GM23338 (cell line): ENCODE measurements at regions not wholly inside any gene's neighbourhood (a gene's known extent, or its start where the extent isn't known, plus 50 kb on each side); places are given as distances from the start of the nearest gene placed in this dataset.

ENCODE experiments used
- ATAC-seq: fragments of 200-7000 bp; cut with Tn5 transposase; 3 replicates; pipeline ENCODE4 v1.9.1; 2020
- DNase-seq: peaks from one replicate; pipeline ENCODE4 v3.0.0-alpha.2; 2015; ENCODE audit warnings: low spot score
- H2AFZ ChIP-seq: fragments of 200-600 bp; sonication (generic); 2 replicates; pipeline ENCODE4 v1.8.0; 2016; ENCODE audit warnings: antibody characterized with exemption, mild to moderate bottlenecking, moderate library complexity
- H3F3A ChIP-seq: fragments of 200-600 bp; sonication (generic); replicated peaks from 2 replicates; pipeline ENCODE4 v1.8.0; 2017; ENCODE audit warnings: antibody characterized with exemption, mixed run types, low read depth
- H3K27ac ChIP-seq: fragments of 200-600 bp; sonication (generic); 2 replicates; pipeline ENCODE4 v1.6.1; 2016; ENCODE audit warnings: low read depth
- H3K27me3 ChIP-seq: fragments of 200-600 bp; sonication (generic); 2 replicates; pipeline ENCODE4 v1.8.0; 2016; ENCODE audit warnings: mild to moderate bottlenecking, mixed run types, moderate library complexity; ENCODE audit not compliant: insufficient read depth
- H3K36me3 ChIP-seq: fragments of 200-600 bp; sonication (generic); 2 replicates; pipeline ENCODE4 v1.8.0; 2016; ENCODE audit warnings: mild to moderate bottlenecking; ENCODE audit not compliant: insufficient read depth
- H3K4me1 ChIP-seq: fragments of 200-600 bp; sonication (generic); 2 replicates; pipeline ENCODE4 v1.8.0; 2016; ENCODE audit warnings: mild to moderate bottlenecking, moderate library complexity; ENCODE audit not compliant: insufficient read depth
- H3K4me2 ChIP-seq: fragments of 200-600 bp; sonication (generic); 2 replicates; pipeline ENCODE4 v1.7.1; 2017; ENCODE audit warnings: mixed run types
- H3K4me3 ChIP-seq: fragments of 200-600 bp; sonication (generic); 2 replicates; pipeline ENCODE4 v1.6.1; 2016; ENCODE audit warnings: mixed run types
- H3K79me2 ChIP-seq: fragments of 200-600 bp; sonication (generic); replicated peaks from 2 replicates; pipeline ENCODE4 v1.8.0; 2017; ENCODE audit warnings: mild to moderate bottlenecking; ENCODE audit not compliant: insufficient read depth
- H3K9me2 ChIP-seq: fragments of 200-600 bp; sonication (generic); 2 replicates; pipeline ENCODE4 v1.8.0; 2017; ENCODE audit not compliant: insufficient read depth
- H4K20me1 ChIP-seq: fragments of 200-600 bp; sonication (generic); replicated peaks from 2 replicates; pipeline ENCODE4 v1.8.0; 2017; ENCODE audit warnings: mild to moderate bottlenecking; ENCODE audit not compliant: insufficient read depth
- H3K27ac Mint-ChIP-seq: 2 replicates; pipeline ENCODE4 v1.8.0; 2020; ENCODE audit warnings: inconsistent platforms, mild to moderate bottlenecking, moderate library complexity, mixed read lengths
- H3K27me3 Mint-ChIP-seq: 3 replicates; pipeline ENCODE4 v1.8.0; 2022; ENCODE audit warnings: low read depth, mild to moderate bottlenecking, moderate library complexity, mixed read lengths, inconsistent platforms; ENCODE audit not compliant: insufficient read depth, poor library complexity
- H3K36me3 Mint-ChIP-seq: 3 replicates; pipeline ENCODE4 v1.8.0; 2021; ENCODE audit warnings: low read depth, mild to moderate bottlenecking, inconsistent platforms, moderate library complexity, mixed read lengths
- H3K4me1 Mint-ChIP-seq: 3 replicates; pipeline ENCODE4 v1.8.0; 2020; ENCODE audit warnings: mild to moderate bottlenecking, inconsistent platforms, mixed read lengths
- H3K4me3 Mint-ChIP-seq: 3 replicates; pipeline ENCODE4 v1.8.0; 2021; ENCODE audit warnings: moderate library complexity, mild to moderate bottlenecking, inconsistent platforms, mixed read lengths
- H3K9me3 Mint-ChIP-seq: 3 replicates; pipeline ENCODE4 v1.8.0; 2020; ENCODE audit warnings: moderate library complexity, mild to moderate bottlenecking, inconsistent platforms, mixed read lengths
- CREB1 ChIP-seq: fragments of 250-450 bp; sonication (Bioruptor Pico); IDR thresholded peaks from 2 replicates; pipeline ENCODE4 v1.5.0; 2020; ENCODE audit warnings: low read depth, mild to moderate bottlenecking, moderate library complexity
- CTCF ChIP-seq, 2 experiments: fragments of 200-600 bp in 1 of 2; sonication (generic) in 1 of 2; conservative IDR thresholded peaks; 2 replicates each; pipeline versions ENCODE4 v1.5.1 to v1.6.1; 2016 to 2017; ENCODE audit warnings: antibody characterized with exemption in 2 of 2, low read depth in 2 of 2, mild to moderate bottlenecking in 2 of 2, moderate library complexity in 1 of 2
- ETS1 ChIP-seq: IDR thresholded peaks from 2 replicates; pipeline ENCODE4 v1.6.1; 2016; ENCODE audit warnings: antibody characterized with exemption
- EZH2 ChIP-seq: fragments of 200-600 bp; sonication (generic); IDR thresholded peaks from one replicate; pipeline ENCODE4 v1.8.0; 2017; ENCODE audit warnings: antibody characterized with exemption, mild to moderate bottlenecking, low read depth; ENCODE audit not compliant: unreplicated experiment
- EZH2phosphoT487 ChIP-seq: fragments of 200-600 bp; sonication (generic); IDR thresholded peaks from one replicate; pipeline ENCODE4 v1.8.1; 2018; ENCODE audit warnings: antibody characterized with exemption; ENCODE audit not compliant: unreplicated experiment
- JUNB ChIP-seq: IDR thresholded peaks from one replicate; pipeline ENCODE4 v1.6.1; 2016; ENCODE audit warnings: antibody characterized with exemption; ENCODE audit not compliant: unreplicated experiment
- NANOG ChIP-seq: IDR thresholded peaks from 2 replicates; pipeline ENCODE4 v1.6.1; 2016; ENCODE audit warnings: antibody characterized with exemption, borderline replicate concordance
- POLR2AphosphoS5 ChIP-seq: IDR thresholded peaks from 2 replicates; pipeline ENCODE4 v1.6.1; 2016; ENCODE audit warnings: antibody characterized with exemption, low read depth
- REST ChIP-seq: IDR thresholded peaks from one replicate; pipeline ENCODE4 v1.6.1; 2018; ENCODE audit warnings: antibody characterized with exemption; ENCODE audit not compliant: unreplicated experiment
- STAT1 ChIP-seq: IDR thresholded peaks from one replicate; pipeline ENCODE4 v1.6.1; 2016; ENCODE audit warnings: antibody characterized with exemption; ENCODE audit not compliant: unreplicated experiment
- ZNF114 ChIP-seq: fragments of 250-450 bp; sonication (Bioruptor Pico); IDR thresholded peaks from 2 replicates; pipeline ENCODE4 v1.5.0; 2020; ENCODE audit warnings: mild to moderate bottlenecking, moderate library complexity
- ZNF331 ChIP-seq: fragments of 250-450 bp; sonication (Bioruptor Pico); IDR thresholded peaks from 2 replicates; pipeline ENCODE4 v1.5.0; 2020; ENCODE audit warnings: low read depth, mild to moderate bottlenecking, moderate library complexity

GRCh38 chr9:82404196-82404870 lies 415.8 kb downstream of the SPATA31D1 start (continued):
- TF ChIP-seq NANOG (no peak), ZNF331 (CRISPR knock-in tag) (no peak), EZH2phosphoT487 (no peak), CREB1 (CRISPR knock-in tag) (no peak), STAT1 (no peak)

GRCh38 chr9:82404881-82405280 lies 416.3 kb downstream of the SPATA31D1 start:
- Histone ChIP-seq H3K79me2 (no peaks in the 10 kb centered on the region), H3K27ac (no peak overlapping the region), H3F3A (no peaks in the 10 kb centered on the region), H3K36me3 (no peaks in the 10 kb centered on the region), H3K27me3 (no peaks in the 10 kb centered on the region), H3K4me3 (no peak overlapping the region), H4K20me1 (no peaks in the 10 kb centered on the region), H3K9me2 (no peaks in the 10 kb centered on the region), H2AFZ (peak overlapping the region; percentile 64; the same call in 1 of the 2 replicates), H3K4me1 (no peaks in the 10 kb centered on the region), H3K4me2 (no peak overlapping the region)
- DNase-seq, result no peak
- no peaks in the 10 kb centered on the region for H3K27me3 Mint-ChIP-seq
- no peaks in the 10 kb centered on the region for H3K4me1 Mint-ChIP-seq
- H3K27ac Mint-ChIP-seq, result no peak overlapping the region
- H3K36me3 Mint-ChIP-seq, result no peaks in the 10 kb centered on the region
- H3K9me3 Mint-ChIP-seq, result no peaks in the 10 kb centered on the region
- TF ChIP-seq ZNF331 (CRISPR knock-in tag), result no peak
- no peak for TF ChIP-seq JUNB
- no peak for TF ChIP-seq STAT1
- TF ChIP-seq ZNF114 (CRISPR knock-in tag), result no peak
- no peak for TF ChIP-seq ETS1
- TF ChIP-seq EZH2, result no peak
- no peak for TF ChIP-seq CREB1 (CRISPR knock-in tag)
- no peak for TF ChIP-seq NANOG
- no peak for TF ChIP-seq REST
- TF ChIP-seq POLR2AphosphoS5, result no peak
- no peak for TF ChIP-seq CTCF (conservative IDR thresholded peaks at IDR 0.05; ENCODE audit: low read depth in 2 of 2)
- ATAC-seq, result no peak
- H3K4me3 Mint-ChIP-seq, result no peak overlapping the region
